ENCODE measurements at regions not wholly inside any gene's neighbourhood (a gene's known extent, or its start where the extent isn't known, plus 50 kb on each side); places are given as distances from the start of the nearest gene placed in this dataset.

DNA sequence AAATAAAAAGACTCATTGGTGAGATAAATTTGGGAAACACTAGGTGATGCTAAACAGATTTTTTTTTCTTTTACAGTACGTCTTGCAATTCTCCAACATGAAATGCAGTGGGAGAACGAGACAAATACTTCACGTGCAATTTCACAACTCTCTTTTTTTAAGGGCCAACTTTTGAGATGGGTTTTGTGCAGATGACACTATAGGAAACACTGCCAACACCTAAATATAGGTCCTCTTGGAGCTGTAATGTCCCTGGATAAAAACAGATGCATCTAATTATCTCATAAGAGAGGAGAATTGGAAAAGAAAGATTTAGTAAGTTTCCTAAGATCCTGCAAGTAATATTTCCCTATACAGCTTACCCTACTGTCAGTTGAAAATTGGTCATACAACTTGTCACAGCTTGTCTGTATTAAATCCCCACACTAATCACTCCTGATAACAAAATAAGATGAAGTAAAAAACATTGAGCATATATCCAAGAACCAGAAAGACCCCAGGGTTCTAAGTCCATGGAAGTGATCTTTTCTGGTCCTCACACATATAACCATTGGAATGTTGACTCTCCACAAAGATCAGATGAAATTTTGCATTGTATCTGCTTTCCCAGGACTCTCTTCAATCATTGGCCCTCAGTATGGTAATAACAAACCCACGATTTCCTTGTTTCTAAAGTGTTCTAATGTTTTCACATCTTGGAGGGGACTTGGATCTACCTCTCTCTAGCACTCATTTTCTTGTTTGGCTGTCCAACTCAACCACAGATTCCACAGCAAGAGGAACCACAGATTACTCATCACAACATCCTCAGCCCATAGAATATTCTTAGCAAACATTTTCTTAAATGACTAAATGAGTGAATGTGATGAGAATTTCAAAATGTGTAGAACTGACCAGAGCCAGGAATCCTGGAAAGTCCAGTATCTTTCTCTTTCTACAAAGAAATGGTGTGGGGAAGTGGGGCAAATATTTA is 769.4 kb upstream of the USP15 start:
- DNase-seq (ENCODE audit: unreplicated experiment), result peak; percentile 31
- TF ChIP-seq, protein P1, sequence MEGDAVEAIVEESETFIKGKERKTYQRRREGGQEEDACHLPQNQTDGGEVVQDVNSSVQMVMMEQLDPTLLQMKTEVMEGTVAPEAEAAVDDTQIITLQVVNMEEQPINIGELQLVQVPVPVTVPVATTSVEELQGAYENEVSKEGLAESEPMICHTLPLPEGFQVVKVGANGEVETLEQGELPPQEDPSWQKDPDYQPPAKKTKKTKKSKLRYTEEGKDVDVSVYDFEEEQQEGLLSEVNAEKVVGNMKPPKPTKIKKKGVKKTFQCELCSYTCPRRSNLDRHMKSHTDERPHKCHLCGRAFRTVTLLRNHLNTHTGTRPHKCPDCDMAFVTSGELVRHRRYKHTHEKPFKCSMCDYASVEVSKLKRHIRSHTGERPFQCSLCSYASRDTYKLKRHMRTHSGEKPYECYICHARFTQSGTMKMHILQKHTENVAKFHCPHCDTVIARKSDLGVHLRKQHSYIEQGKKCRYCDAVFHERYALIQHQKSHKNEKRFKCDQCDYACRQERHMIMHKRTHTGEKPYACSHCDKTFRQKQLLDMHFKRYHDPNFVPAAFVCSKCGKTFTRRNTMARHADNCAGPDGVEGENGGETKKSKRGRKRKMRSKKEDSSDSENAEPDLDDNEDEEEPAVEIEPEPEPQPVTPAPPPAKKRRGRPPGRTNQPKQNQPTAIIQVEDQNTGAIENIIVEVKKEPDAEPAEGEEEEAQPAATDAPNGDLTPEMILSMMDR (IDR thresholded peaks at IDR 0.05; ENCODE audit: unreplicated experiment), result no peak
- no TSS peak for BruUV-seq (replicated peaks)
- Mint-ChIP-seq H3K36me3 (ENCODE audit: insufficient read depth, unreplicated experiment) (no peaks in the 10 kb centered on the region), H3K4me1 (ENCODE audit: insufficient read depth, unreplicated experiment) (peaks cover 8% of the 10 kb centered on the region), H3K4me3 (ENCODE audit: unreplicated experiment) (no peak overlapping the region), H3K9me3 (ENCODE audit: unreplicated experiment) (no peaks in the 10 kb centered on the region), H3K27ac (ENCODE audit: low read depth, unreplicated experiment) (no peak overlapping the region), H3K27me3 (ENCODE audit: insufficient read depth, unreplicated experiment) (no peaks in the 10 kb centered on the region)
- CTCF ChIA-PET, result interaction anchor here (0.7 kb wide), 1 partner anchor 470 kb away, joined by 3 read pairs; no protein-coding TSS in a partner anchor
- POLR2A ChIA-PET, result no interaction called here
- intact Hi-C loops (cut with micrococcal nuclease), result no loop called here

DNA sequence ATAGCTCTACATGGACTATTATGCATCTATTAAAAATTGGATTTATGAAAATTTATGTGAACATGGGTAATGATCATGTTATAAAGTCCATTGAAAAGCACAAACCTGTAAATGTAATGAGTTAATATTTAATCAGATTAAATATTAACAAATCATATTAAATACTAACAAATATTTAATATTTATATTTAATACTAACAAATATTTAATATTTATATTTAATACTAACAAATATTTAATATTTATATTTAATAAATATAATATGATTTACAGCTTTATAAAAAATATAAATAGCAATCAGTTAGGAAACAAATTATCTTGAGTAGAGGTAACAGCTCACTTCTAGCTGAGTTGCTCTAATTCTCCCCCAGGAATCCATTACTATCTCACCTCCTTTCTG is 758.0 kb upstream of the USP15 start:
- POLR2A ChIA-PET, result interaction anchor here (0.5 kb wide), 1 partner anchor 1785 kb away, joined by 3 read pairs; no protein-coding TSS in a partner anchor

DNA sequence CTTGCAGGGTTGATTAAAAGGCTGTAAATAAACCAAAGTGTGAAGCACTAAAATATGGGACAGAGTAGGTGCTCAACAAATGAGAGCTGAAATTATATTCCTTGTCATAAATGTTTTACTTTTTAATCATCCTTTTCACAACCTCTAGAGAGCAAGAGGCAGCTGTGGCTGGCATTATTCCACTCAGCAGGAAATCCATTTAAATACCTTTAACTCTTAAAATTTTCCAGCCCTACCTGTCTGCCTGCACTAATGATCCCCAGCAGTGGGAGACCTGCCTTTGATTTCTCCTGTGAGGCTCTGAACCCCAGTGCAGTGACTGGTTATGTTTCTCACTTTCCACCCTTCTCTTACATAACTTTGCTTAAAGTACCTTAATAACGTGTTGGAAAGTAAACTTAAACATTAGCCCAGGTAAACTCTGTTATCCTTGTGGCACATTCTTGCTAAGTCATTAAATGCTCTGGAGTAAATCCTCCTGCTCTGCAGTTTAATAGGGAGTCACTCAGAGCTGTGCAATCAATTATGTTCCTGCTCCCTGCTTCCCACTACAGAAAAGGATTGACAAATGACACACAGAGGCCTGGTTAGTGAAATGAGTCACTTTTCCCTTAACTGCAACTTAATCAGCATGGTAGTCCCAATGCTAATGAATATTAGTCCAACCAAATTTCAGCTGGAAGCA is 755.7 kb upstream of the USP15 start:
- CTCF ChIA-PET, result interaction anchor here (0.6 kb wide), 1 partner anchor 77 kb away, joined by 4 read pairs; no protein-coding TSS in a partner anchor
- H3K27ac Mint-ChIP-seq (ENCODE audit: low read depth, unreplicated experiment), result no peak overlapping the region
- intact Hi-C loops (cut with micrococcal nuclease), result no loop called here
- POLR2A ChIA-PET, result interaction anchor here (1.0 kb wide), 1 partner anchor 142 kb away, joined by 4 read pairs; no protein-coding TSS in a partner anchor
- TF ChIP-seq, protein P1 (IDR thresholded peaks at IDR 0.05; ENCODE audit: unreplicated experiment), result no peak
- H3K4me1 Mint-ChIP-seq (ENCODE audit: insufficient read depth, unreplicated experiment), result no peaks in the 10 kb centered on the region
- H3K36me3 Mint-ChIP-seq (ENCODE audit: insufficient read depth, unreplicated experiment), result no peaks in the 10 kb centered on the region
- no peak overlapping the region for H3K4me3 Mint-ChIP-seq (ENCODE audit: unreplicated experiment)
- DNase-seq (ENCODE audit: unreplicated experiment), result no peak
- BruUV-seq (replicated peaks), result no TSS peak
- H3K27me3 Mint-ChIP-seq (ENCODE audit: insufficient read depth, unreplicated experiment), result no peaks in the 10 kb centered on the region
- no peaks in the 10 kb centered on the region for H3K9me3 Mint-ChIP-seq (ENCODE audit: unreplicated experiment)

More for the DNA sequence above, 758.0 kb upstream of the USP15 start:
- Mint-ChIP-seq H3K4me3 (ENCODE audit: unreplicated experiment) (no peak overlapping the region), H3K27ac (ENCODE audit: low read depth, unreplicated experiment) (no peak overlapping the region), H3K4me1 (ENCODE audit: insufficient read depth, unreplicated experiment) (no peaks in the 10 kb centered on the region), H3K9me3 (ENCODE audit: unreplicated experiment) (no peaks in the 10 kb centered on the region), H3K36me3 (ENCODE audit: insufficient read depth, unreplicated experiment) (no peaks in the 10 kb centered on the region), H3K27me3 (ENCODE audit: insufficient read depth, unreplicated experiment) (no peaks in the 10 kb centered on the region)
- intact Hi-C loops (cut with micrococcal nuclease), result no loop called here
- BruUV-seq (replicated peaks), result no TSS peak
- no peak for DNase-seq (ENCODE audit: unreplicated experiment)
- CTCF ChIA-PET, result interaction anchor here (0.6 to 1.1 kb wide), 2 partner anchors 152 to 806 kb away, joined by 3 read pairs; no protein-coding TSS in a partner anchor
- TF ChIP-seq, protein P1 (IDR thresholded peaks at IDR 0.05; ENCODE audit: unreplicated experiment), result no peak

DNA sequence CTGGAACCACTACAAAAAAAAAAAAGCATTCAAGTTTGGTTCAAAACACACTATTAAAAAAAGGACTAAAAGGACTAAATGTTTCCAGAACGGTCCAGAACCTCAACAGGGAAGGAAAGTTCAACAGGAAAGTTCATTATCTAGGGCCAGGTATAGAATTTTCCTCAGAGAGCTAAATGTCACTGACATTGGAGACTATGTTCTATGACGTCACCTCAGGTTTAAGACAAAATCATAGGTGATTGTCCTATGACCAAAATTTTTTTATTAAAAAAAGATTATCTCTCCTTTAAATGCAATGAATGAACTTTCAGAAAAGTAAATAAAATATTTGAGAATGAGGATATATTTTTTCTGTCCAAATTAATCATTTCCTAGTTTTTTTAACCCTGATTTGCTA is 746.7 kb upstream of the USP15 start:
- Mint-ChIP-seq H3K9me3 (ENCODE audit: unreplicated experiment) (no peaks in the 10 kb centered on the region), H3K27ac (ENCODE audit: low read depth, unreplicated experiment) (no peak overlapping the region), H3K4me3 (ENCODE audit: unreplicated experiment) (no peak overlapping the region), H3K36me3 (ENCODE audit: insufficient read depth, unreplicated experiment) (no peaks in the 10 kb centered on the region), H3K27me3 (ENCODE audit: insufficient read depth, unreplicated experiment) (no peaks in the 10 kb centered on the region), H3K4me1 (ENCODE audit: insufficient read depth, unreplicated experiment) (no peaks in the 10 kb centered on the region)
- TF ChIP-seq, protein P1 (IDR thresholded peaks at IDR 0.05; ENCODE audit: unreplicated experiment), result no peak
- ChIA-PET CTCF (interaction anchor here (0.7 kb wide), 1 partner anchor 556 kb away, joined by 3 read pairs; no protein-coding TSS in a partner anchor), POLR2A (no interaction called here)
- intact Hi-C loops (cut with micrococcal nuclease), result no loop called here
- BruUV-seq (replicated peaks), result no TSS peak
- DNase-seq (ENCODE audit: unreplicated experiment), result no peak

Measured in MCF 10A (cell line).